ENCODE measurements at regions not wholly inside any gene's neighbourhood (a gene's known extent, or its start where the extent isn't known, plus 50 kb on each side); places are given as distances from the start of the nearest gene placed in this dataset.

DNA sequence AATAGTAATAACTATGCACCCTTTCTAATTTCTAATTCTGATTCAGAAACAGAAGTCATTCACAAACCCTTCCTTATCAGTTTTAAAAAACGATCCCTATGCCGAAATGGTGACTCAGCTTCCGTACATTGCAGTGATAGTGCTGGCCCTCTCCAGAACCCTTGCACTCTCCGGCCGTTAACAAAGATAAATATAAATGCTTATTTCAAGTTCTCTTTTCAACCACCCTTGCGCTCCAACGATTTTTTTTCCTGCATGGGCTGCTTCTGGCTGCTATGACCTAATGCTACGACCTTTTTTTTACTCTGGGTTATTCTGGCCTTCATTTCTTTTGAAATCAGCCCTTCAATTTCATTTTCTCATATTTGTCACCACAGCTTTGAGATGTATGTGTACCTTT is 646.2 kb downstream of the NTRK3 start:
- Histone ChIP-seq H3K36me3 (no peaks in the 10 kb centered on the region), H3K4me1 (no peaks in the 10 kb centered on the region), H3K27ac (no peak overlapping the region), H3K9me3 (no peaks in the 10 kb centered on the region), H3K27me3 (no peaks in the 10 kb centered on the region), H3K4me3 (no peak overlapping the region)
- DNase-seq (no peak), ATAC-seq (no peak)
- TF ChIP-seq, protein P1, sequence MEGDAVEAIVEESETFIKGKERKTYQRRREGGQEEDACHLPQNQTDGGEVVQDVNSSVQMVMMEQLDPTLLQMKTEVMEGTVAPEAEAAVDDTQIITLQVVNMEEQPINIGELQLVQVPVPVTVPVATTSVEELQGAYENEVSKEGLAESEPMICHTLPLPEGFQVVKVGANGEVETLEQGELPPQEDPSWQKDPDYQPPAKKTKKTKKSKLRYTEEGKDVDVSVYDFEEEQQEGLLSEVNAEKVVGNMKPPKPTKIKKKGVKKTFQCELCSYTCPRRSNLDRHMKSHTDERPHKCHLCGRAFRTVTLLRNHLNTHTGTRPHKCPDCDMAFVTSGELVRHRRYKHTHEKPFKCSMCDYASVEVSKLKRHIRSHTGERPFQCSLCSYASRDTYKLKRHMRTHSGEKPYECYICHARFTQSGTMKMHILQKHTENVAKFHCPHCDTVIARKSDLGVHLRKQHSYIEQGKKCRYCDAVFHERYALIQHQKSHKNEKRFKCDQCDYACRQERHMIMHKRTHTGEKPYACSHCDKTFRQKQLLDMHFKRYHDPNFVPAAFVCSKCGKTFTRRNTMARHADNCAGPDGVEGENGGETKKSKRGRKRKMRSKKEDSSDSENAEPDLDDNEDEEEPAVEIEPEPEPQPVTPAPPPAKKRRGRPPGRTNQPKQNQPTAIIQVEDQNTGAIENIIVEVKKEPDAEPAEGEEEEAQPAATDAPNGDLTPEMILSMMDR (IDR thresholded peaks at IDR 0.05): no peak
- intact Hi-C loops (cut with DNase I): no loop called here

DNA sequence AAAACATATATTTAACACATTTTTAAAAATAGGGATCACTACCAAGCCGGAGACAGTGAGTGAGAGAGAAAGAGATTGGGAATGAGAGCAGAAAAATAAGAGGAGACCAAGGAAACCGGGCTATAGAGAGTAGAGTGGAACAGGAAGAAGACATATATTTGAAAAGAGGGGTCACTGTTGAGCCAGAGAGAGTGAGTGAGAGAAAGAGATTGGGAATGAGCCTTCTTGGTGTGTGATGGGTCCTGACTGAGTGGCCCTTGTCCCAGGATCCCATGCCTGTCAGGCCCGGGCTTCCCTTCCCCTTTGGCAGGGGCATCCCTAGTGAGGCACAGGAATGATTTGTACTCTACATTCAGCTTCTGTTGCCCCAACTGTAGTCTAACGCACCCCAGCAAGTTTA is 646.6 kb downstream of the NTRK3 start:
- intact Hi-C loops (cut with DNase I): no loop called here
- no peaks in the 10 kb centered on the region for H3K4me1 ChIP-seq

DNA sequence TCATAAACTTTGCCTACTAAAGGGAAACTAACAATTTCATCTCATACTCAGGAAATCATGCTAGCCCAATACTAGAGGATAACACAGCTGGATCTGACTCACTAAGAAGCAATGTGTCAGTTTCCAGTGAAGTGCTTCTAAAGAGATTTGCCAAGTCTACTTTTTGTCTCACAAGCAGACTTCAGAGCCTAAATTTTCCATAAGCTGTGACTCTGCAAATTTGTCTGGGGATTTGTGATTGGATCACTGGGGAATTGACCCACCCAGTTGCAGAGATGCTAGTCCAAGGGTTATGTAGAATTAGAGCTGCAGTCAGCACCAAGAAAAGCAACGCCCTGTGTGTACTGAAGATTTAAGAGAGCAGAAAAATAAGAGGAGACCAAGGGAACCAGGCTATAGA is 647.1 kb downstream of the NTRK3 start:
- H3K4me1 ChIP-seq: no peaks in the 10 kb centered on the region
- no peak for DNase-seq
- TF ChIP-seq, protein P1 (IDR thresholded peaks at IDR 0.05): no peak
- no peaks in the 10 kb centered on the region for H3K27me3 ChIP-seq
- no peaks in the 10 kb centered on the region for H3K9me3 ChIP-seq
- intact Hi-C loops (cut with DNase I): no loop called here
- no peak overlapping the region for H3K4me3 ChIP-seq
- ATAC-seq: no peak
- no peaks in the 10 kb centered on the region for H3K36me3 ChIP-seq
- no peak overlapping the region for H3K27ac ChIP-seq

More for the DNA sequence above, 646.6 kb downstream of the NTRK3 start:
- Histone ChIP-seq H3K27me3 (no peaks in the 10 kb centered on the region), H3K36me3 (no peaks in the 10 kb centered on the region), H3K27ac (no peak overlapping the region), H3K9me3 (no peaks in the 10 kb centered on the region), H3K4me3 (no peak overlapping the region)
- no peak for DNase-seq
- TF ChIP-seq, protein P1 (IDR thresholded peaks at IDR 0.05): no peak
- ATAC-seq: no peak

DNA sequence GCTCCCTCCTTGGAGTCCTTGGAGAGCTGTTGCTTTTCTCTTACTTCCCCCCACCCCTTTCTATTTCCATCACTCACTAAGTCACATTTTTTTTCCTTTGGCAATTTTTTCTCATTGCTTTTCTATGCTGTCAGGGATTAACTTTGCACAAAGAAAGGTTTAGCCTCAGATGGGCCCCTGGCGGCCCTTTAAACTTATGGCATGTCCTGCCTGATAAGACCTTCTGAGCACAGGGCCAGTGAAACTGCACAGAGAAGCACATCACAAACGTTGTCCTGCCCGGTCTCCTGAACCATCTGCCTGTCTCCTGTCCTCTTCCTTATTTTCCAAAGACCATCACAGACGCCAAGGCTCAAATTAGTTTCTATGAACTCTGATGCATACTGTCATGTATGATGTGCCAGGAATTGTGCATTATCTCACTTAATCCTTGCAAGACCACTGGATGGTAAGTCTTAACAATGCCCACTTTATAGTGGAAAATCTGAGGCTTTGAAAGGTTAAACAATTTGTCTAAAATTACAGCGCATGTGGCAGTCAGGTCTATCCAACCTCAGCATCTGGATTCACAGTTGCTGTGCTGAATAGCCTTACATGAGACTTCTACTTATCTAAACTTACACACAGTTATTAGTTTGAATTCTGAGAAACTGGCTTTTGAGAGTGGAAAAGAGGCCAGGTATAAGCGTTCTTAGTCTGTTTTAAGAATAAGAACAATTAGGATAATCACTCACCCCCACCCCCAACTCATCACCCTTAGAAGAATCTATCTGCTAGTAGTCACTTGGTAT is 648.1 kb downstream of the NTRK3 start:
- TF ChIP-seq, protein P1 (IDR thresholded peaks at IDR 0.05): no peak
- Histone ChIP-seq H3K4me3 (no peak overlapping the region), H3K9me3 (no peaks in the 10 kb centered on the region), H3K27ac (no peak overlapping the region), H3K4me1 (no peaks in the 10 kb centered on the region), H3K36me3 (no peaks in the 10 kb centered on the region), H3K27me3 (no peaks in the 10 kb centered on the region)
- intact Hi-C loops (cut with DNase I): no loop called here
- DNase-seq (no peak), ATAC-seq (no peak)

DNA sequence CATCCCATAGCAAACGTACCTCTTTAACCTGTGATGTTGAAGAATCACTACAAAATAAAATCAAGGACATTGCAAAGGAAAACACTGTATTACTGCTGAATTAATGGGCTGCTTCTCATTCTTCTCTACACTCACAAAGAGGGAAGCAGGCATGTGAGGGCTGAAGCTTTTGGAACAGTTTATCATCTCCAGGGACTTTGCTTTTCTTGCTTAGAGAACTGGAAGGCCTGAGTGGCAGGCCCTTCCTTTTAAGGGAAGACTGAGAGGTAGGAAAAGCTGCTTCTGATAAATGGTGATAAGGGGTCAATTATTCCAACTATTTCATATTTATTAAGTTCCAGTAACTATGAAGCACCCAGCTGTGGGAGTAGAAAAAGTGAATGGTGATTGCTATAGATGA is 649.6 kb downstream of the NTRK3 start:
- no peaks in the 10 kb centered on the region for H3K4me1 ChIP-seq
- no peaks in the 10 kb centered on the region for H3K9me3 ChIP-seq
- H3K4me3 ChIP-seq: no peak overlapping the region
- DNase-seq (no peak), ATAC-seq (no peak)
- no peaks in the 10 kb centered on the region for H3K36me3 ChIP-seq
- H3K27ac ChIP-seq: no peak overlapping the region
- TF ChIP-seq, protein P1 (IDR thresholded peaks at IDR 0.05): no peak
- no peaks in the 10 kb centered on the region for H3K27me3 ChIP-seq
- intact Hi-C loops (cut with DNase I): no loop called here
